Tibial nerve (tissue), 4 donors: ENCODE measurements at regions not wholly inside any gene's neighbourhood (a gene's known extent, or its start where the extent isn't known, plus 50 kb on each side); places are given as distances from the start of the nearest gene placed in this dataset.

Experiments used
- DNase-seq, 2 donors: peaks; one replicate each; pipeline ENCODE4 v3.0.0-alpha.2; 2019; ENCODE audit warnings: low spot score in 2 of 2
- H3K27ac ChIP-seq, 4 donors: fragments of 200-600 bp; sonication (generic) in 3 of 4; one replicate each; pipeline ENCODE4 v1.5.1; 2017 to 2019; ENCODE audit warnings: mild to moderate bottlenecking in 1 of 4
- H3K27me3 ChIP-seq, 2 donors: fragments of 200-600 bp; sonication (generic) in 1 of 2; one replicate each; pipeline versions ENCODE4 v1.5.1 to v1.6.0; 2017 to 2019
- H3K36me3 ChIP-seq, 3 donors: fragments of 200-600 bp; sonication (generic); one replicate each; pipeline ENCODE4 v1.5.1; 2018 to 2019
- H3K4me1 ChIP-seq, 4 donors: fragments of 200-600 bp; sonication (generic) in 3 of 4; one replicate each; pipeline ENCODE4 v1.5.1; 2017 to 2019
- H3K4me3 ChIP-seq, 4 donors: fragments of 200-600 bp; sonication (generic) in 3 of 4; one replicate each; pipeline ENCODE4 v1.5.1; 2017 to 2019; ENCODE audit warnings: mild to moderate bottlenecking in 1 of 4, moderate library complexity in 1 of 4
- H3K9me3 ChIP-seq, 4 donors: fragments of 200-600 bp; sonication (generic) in 3 of 4; one replicate each; pipeline ENCODE4 v1.5.1; 2017 to 2019
- CTCF ChIP-seq, 5 experiments: fragments of 200-600 bp in 3 of 5; fragments of 450-650 bp in 2 of 5; sonication (generic) in 3 of 5; IDR thresholded peaks; one replicate each; pipeline ENCODE4 v1.5.1; 2016 to 2019; ENCODE audit warnings: antibody characterized with exemption in 5 of 5, mild to moderate bottlenecking in 3 of 5, moderate library complexity in 2 of 5
- EP300 ChIP-seq, 2 donors: sonication (generic); formaldehyde crosslinking; IDR thresholded peaks; one replicate each; pipeline ENCODE4 v1.6.1; 2017; ENCODE audit warnings: antibody characterized with exemption in 2 of 2, mild to moderate bottlenecking in 1 of 2
- POLR2A ChIP-seq, 2 donors: fragments of 450-650 bp; IDR thresholded peaks; one replicate each; pipeline ENCODE4 v1.6.1; 2017; ENCODE audit warnings: antibody characterized with exemption in 2 of 2, mild to moderate bottlenecking in 2 of 2, moderate library complexity in 2 of 2
- WGBS, 2 donors: methylation state at CpG; one replicate each; pipeline ENCODE4 v1.1.5; 2018; 5-methylcytosine and 5-hydroxymethylcytosine counted together

- peaks cover 0 to 6% (median 0%) of the 10 kb centered on the region in 4 donors for H3K9me3 ChIP-seq
- H3K27me3 ChIP-seq, result no peaks in the 10 kb centered on the region
- no peak overlapping the region for H3K27ac ChIP-seq
- no peak for DNase-seq
- H3K36me3 ChIP-seq, result no peaks in the 10 kb centered on the region
- no peak for TF ChIP-seq POLR2A (IDR thresholded peaks at IDR 0.05)
- no peak for TF ChIP-seq CTCF (IDR thresholded peaks at IDR 0.05)
- TF ChIP-seq EP300 (IDR thresholded peaks at IDR 0.05), result no peak
- no peak overlapping the region for H3K4me3 ChIP-seq
- no peaks in the 10 kb centered on the region for H3K4me1 ChIP-seq
Measured at GRCh38 chr6:67736161-67736560, 898.9 kb upstream of the ADGRB3 start.

DNA sequence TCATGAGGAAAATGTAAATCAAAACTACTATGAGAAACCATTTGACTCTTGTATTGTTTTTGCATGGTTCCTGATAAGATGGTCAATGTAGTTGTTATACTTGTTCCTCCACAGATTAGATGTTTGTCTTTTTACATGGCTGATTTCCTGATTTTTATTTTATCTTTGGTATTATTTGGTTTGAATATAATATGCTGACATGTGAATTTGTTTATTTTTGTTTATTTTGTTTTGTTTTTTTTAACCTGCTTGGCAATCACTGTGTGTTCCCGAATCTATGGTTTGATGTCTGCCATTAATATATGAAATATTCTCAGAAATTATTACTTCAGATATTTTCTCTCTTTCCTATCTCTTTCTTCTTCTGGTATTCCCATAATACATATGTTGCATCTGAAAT is 899.5 kb upstream of the ADGRB3 start:
- no peaks in the 10 kb centered on the region for H3K4me1 ChIP-seq
- H3K36me3 ChIP-seq, result no peaks in the 10 kb centered on the region
- H3K27me3 ChIP-seq, result no peaks in the 10 kb centered on the region
- no peak for TF ChIP-seq EP300 (IDR thresholded peaks at IDR 0.05)
- no peak for TF ChIP-seq CTCF (IDR thresholded peaks at IDR 0.05)
- no peak for TF ChIP-seq POLR2A (IDR thresholded peaks at IDR 0.05)
- no peak overlapping the region for H3K4me3 ChIP-seq
- H3K9me3 ChIP-seq, result peaks cover 0 to 7% (median 0%) of the 10 kb centered on the region in 4 donors
- WGBS, 2 donors, result 82 to 87% methylated on average over 1 of the region's 1 CpG
- no peak for DNase-seq
- no peak overlapping the region for H3K27ac ChIP-seq

DNA sequence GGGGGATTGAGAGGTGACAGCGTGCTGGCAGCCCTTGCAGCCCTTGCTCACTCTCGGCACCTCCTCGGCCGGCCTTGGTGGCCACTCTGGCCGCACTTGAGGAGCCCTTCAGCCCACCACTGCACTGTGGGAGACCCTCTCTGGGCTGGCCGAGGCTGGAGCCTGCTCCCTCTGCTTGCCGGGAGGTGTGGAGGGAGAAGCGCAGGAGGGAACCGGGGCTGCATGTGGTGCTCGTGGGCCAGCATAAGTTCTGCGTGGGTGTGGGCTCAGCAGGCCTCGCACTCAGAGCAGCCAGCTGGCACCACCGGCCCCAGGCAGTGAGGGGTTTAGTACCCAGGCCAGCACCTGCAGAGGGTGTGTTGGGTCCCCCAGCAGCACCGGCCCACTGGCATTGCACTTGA is 912.2 kb upstream of the ADGRB3 start:
- Histone ChIP-seq H3K4me1 (no peaks in the 10 kb centered on the region), H3K36me3 (no peaks in the 10 kb centered on the region), H3K9me3 (peaks cover 0 to 15% (median 0%) of the 10 kb centered on the region in 4 donors), H3K4me3 (no peak overlapping the region), H3K27me3 (no peaks in the 10 kb centered on the region), H3K27ac (no peak overlapping the region)
- TF ChIP-seq CTCF (IDR thresholded peaks at IDR 0.05) (no peak), POLR2A (IDR thresholded peaks at IDR 0.05) (no peak), EP300 (IDR thresholded peaks at IDR 0.05) (no peak)
- WGBS, 2 donors, result 79 to 81% methylated on average over 5 to 12 of the region's 14 CpGs
- no peak for DNase-seq

- WGBS, 2 donors, result 53 to 56% methylated on average over 3 of the region's 3 CpGs
- no peak overlapping the region for H3K27ac ChIP-seq
- H3K27me3 ChIP-seq, result no peaks in the 10 kb centered on the region
- no peaks in the 10 kb centered on the region for H3K4me1 ChIP-seq
- TF ChIP-seq POLR2A (IDR thresholded peaks at IDR 0.05), result no peak
- TF ChIP-seq EP300 (IDR thresholded peaks at IDR 0.05), result no peak
- TF ChIP-seq CTCF (IDR thresholded peaks at IDR 0.05), result no peak
- H3K9me3 ChIP-seq, result no peaks in the 10 kb centered on the region
- H3K4me3 ChIP-seq, result no peak overlapping the region
- no peak for DNase-seq
- no peaks in the 10 kb centered on the region for H3K36me3 ChIP-seq
Measured at GRCh38 chr6:67717281-67717680, 917.8 kb upstream of the ADGRB3 start.

GRCh38 chr6:67706388-67706787 is 928.7 kb upstream of the ADGRB3 start:
- no peak overlapping the region for H3K4me3 ChIP-seq
- DNase-seq, result no peak
- no peaks in the 10 kb centered on the region for H3K36me3 ChIP-seq
- H3K27ac ChIP-seq, result no peak overlapping the region
- H3K27me3 ChIP-seq, result no peaks in the 10 kb centered on the region
- H3K9me3 ChIP-seq, result peaks cover 0 to 5% (median 2%) of the 10 kb centered on the region in 4 donors
- WGBS, 2 donors, result 85 to 86% methylated on average over 2 of the region's 2 CpGs
- H3K4me1 ChIP-seq, result no peaks in the 10 kb centered on the region
- TF ChIP-seq CTCF (IDR thresholded peaks at IDR 0.05) (no peak), POLR2A (IDR thresholded peaks at IDR 0.05) (no peak)
